ENCODE measurements at regions not wholly inside any gene's neighbourhood (a gene's known extent, or its start where the extent isn't known, plus 50 kb on each side); places are given as distances from the start of the nearest gene placed in this dataset.

DNA sequence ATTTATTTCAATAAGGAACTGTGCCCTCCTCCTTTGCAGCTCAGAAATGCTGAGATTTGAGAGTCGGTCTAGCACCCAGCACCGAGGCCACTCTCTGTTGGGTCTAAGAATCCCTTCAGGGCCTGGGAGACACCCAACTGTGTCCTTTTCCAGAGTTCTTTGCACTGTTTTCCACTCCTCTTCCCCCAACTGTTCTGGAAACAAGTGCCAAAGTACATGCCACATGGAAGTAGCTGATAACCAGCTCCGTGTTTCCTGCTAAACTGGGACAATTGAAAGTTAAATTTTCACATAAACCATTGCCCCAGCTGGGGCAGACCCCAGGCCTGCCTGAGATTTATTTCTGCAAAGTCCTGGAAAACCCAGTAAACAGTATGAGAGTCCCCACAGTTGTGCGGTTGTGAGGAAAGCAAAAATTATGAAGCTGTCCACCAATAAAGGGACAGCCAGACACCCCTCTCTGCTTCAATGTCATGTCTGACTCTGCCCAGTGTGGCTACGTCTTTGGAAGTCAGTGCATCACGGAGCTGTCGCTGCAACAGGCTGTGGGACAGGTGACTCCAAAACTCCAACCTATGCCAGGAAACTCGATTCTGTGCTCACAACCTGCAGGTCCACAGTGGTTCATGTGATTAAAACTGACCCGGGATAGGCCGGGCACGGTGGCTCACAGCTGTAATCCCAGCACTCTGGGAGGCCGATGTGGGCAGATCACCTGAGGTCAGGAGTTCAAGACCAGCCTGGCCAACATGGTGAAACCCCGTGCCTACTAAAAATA lies 178.0 kb upstream of the AFDN start:
- POLR2A ChIA-PET (ENCODE audit: unreplicated experiment): no interaction called here
- H3K56ac ChIP-seq (ENCODE audit: extremely low read depth, insufficient read depth, low read length): no peak overlapping the region
- H3K4me3 ChIP-seq (ENCODE audit: insufficient read depth, low read depth, low read length): no peak overlapping the region
- H4K5ac ChIP-seq (ENCODE audit: low read depth, low read length): no peak overlapping the region
- H4K91ac ChIP-seq (ENCODE audit: insufficient read depth, low read depth, low read length): no peak overlapping the region
- no peak overlapping the region for H2AFZ ChIP-seq (replicated peaks; ENCODE audit: low read length, poor library complexity)
- CTCF ChIA-PET: no interaction called here
- no peak overlapping the region for H3K4me2 ChIP-seq (ENCODE audit: low read depth, low read length)
- no peak overlapping the region for H3K9ac ChIP-seq (ENCODE audit: low read depth, low read length)
- in situ Hi-C loops (cut with MboI; ENCODE audit: low sequenced_read_pairs) (no loop called here), dilution Hi-C loops (cut with HindIII; ENCODE audit: low sequenced_read_pairs, unreplicated experiment) (no loop called here), intact Hi-C loops (cut with micrococcal nuclease) (no loop called here)
- no peaks in the 10 kb centered on the region for H3K4me1 ChIP-seq (ENCODE audit: control insufficient read depth, insufficient read depth, low read length)
- no peaks in the 10 kb centered on the region for H3K36me3 ChIP-seq (ENCODE audit: control insufficient read depth, insufficient read depth, low read length)
- H3K27ac ChIP-seq (ENCODE audit: insufficient read depth, low read length): no peak overlapping the region
- no peak overlapping the region for H2AK5ac ChIP-seq (ENCODE audit: low read depth, low read length)
- H2BK20ac ChIP-seq (ENCODE audit: low read depth, low read length): no peak overlapping the region
- WGBS, 2 experiments (ENCODE audit: extremely low coverage in 2 of 2, insufficient read length in 1 of 2): 66% methylated on average over 8 of the region's 13 CpGs; no CpG with 5 or more reads in 1 of the 2 experiments
- H3K18ac ChIP-seq (ENCODE audit: low read depth, low read length): no peak overlapping the region
- no peaks in the 10 kb centered on the region for H4K20me1 ChIP-seq (ENCODE audit: insufficient read depth, low read length)
- no peak for DNase-seq
- TF ChIP-seq BHLHE40 (IDR thresholded peaks at IDR 0.05; ENCODE audit: low read depth, low read length) (no peak), CHD1 (IDR thresholded peaks at IDR 0.05; ENCODE audit: low read depth, low read length) (no peak), NFE2L2 (IDR thresholded peaks at IDR 0.05; ENCODE audit: low read depth, low read length) (no peak), RFX5 (IDR thresholded peaks at IDR 0.05; ENCODE audit: low read depth, low read length) (no peak), USF2 (IDR thresholded peaks at IDR 0.05; ENCODE audit: low read depth, low read length) (no peak), RCOR1 (IDR thresholded peaks at IDR 0.05; ENCODE audit: insufficient replicate concordance, low read length) (no peak), POLR2A (IDR thresholded peaks at IDR 0.05; ENCODE audit: low read depth, low read length) (no peak), MAFK (IDR thresholded peaks at IDR 0.05; ENCODE audit: low read depth, low read length) (no peak), MXI1 (IDR thresholded peaks at IDR 0.05; ENCODE audit: borderline replicate concordance, low read depth, low read length) (no peak), MAZ (IDR thresholded peaks at IDR 0.05; ENCODE audit: borderline replicate concordance, low read depth, low read length) (no peak), SMC3 (IDR thresholded peaks at IDR 0.05; ENCODE audit: low read depth, low read length) (no peak), RAD21 (IDR thresholded peaks at IDR 0.05; ENCODE audit: low read length) (no peak), FOS (IDR thresholded peaks at IDR 0.05; ENCODE audit: low read depth, low read length) (no peak), CEBPB (IDR thresholded peaks at IDR 0.05; ENCODE audit: low read depth, low read length) (no peak)
- TF ChIP-seq, protein P1, sequence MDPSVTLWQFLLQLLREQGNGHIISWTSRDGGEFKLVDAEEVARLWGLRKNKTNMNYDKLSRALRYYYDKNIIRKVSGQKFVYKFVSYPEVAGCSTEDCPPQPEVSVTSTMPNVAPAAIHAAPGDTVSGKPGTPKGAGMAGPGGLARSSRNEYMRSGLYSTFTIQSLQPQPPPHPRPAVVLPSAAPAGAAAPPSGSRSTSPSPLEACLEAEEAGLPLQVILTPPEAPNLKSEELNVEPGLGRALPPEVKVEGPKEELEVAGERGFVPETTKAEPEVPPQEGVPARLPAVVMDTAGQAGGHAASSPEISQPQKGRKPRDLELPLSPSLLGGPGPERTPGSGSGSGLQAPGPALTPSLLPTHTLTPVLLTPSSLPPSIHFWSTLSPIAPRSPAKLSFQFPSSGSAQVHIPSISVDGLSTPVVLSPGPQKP (IDR thresholded peaks at IDR 0.05; ENCODE audit: borderline replicate concordance, low read depth, low read length): no peak
- TF ChIP-seq, protein P2, sequence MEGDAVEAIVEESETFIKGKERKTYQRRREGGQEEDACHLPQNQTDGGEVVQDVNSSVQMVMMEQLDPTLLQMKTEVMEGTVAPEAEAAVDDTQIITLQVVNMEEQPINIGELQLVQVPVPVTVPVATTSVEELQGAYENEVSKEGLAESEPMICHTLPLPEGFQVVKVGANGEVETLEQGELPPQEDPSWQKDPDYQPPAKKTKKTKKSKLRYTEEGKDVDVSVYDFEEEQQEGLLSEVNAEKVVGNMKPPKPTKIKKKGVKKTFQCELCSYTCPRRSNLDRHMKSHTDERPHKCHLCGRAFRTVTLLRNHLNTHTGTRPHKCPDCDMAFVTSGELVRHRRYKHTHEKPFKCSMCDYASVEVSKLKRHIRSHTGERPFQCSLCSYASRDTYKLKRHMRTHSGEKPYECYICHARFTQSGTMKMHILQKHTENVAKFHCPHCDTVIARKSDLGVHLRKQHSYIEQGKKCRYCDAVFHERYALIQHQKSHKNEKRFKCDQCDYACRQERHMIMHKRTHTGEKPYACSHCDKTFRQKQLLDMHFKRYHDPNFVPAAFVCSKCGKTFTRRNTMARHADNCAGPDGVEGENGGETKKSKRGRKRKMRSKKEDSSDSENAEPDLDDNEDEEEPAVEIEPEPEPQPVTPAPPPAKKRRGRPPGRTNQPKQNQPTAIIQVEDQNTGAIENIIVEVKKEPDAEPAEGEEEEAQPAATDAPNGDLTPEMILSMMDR (conservative IDR thresholded peaks at IDR 0.05; ENCODE audit: low read depth, low read length): no peak
- no peak for ATAC-seq (ENCODE audit: low read depth)
- H4K8ac ChIP-seq (ENCODE audit: low read depth in 2 of 2, low read length in 2 of 2): no peak overlapping the region
- H3K27me3 ChIP-seq (ENCODE audit: control insufficient read depth, insufficient read depth, low read length): no peaks in the 10 kb centered on the region
- H2BK15ac ChIP-seq (ENCODE audit: low read depth, low read length): no peak overlapping the region
- H3K9me3 ChIP-seq (ENCODE audit: control insufficient read depth, insufficient read depth, low read length): peaks cover 50% of the 10 kb centered on the region
- no peak overlapping the region for H2BK5ac ChIP-seq (ENCODE audit: low read depth, low read length, poor library complexity, severe bottlenecking)
- BruUV-seq (replicated peaks): no TSS peak
- no peaks in the 10 kb centered on the region for H3K79me1 ChIP-seq (ENCODE audit: low read depth in 1 of 2, low read length in 2 of 2)
- no peak overlapping the region for H3K4ac ChIP-seq (ENCODE audit: low read depth, low read length)
- no peak overlapping the region for H2AK9ac ChIP-seq (replicated peaks; ENCODE audit: low read depth, low read length, poor library complexity)
- no peak overlapping the region for H3K23ac ChIP-seq (ENCODE audit: low read depth, low read length)
- H3K9me1 ChIP-seq (ENCODE audit: insufficient read depth, low read length): no peaks in the 10 kb centered on the region
- no peak overlapping the region for H2BK120ac ChIP-seq (ENCODE audit: low read depth, low read length)
- H3K14ac ChIP-seq (replicated peaks; ENCODE audit: low read depth, low read length): no peak overlapping the region

Measured in IMR-90 (cell line).